SU-DHL-6 (cell line): ENCODE measurements at regions not wholly inside any gene's neighbourhood (a gene's known extent, or its start where the extent isn't known, plus 50 kb on each side); places are given as distances from the start of the nearest gene placed in this dataset.
"Not testable (repeated sequence)": the region's sequence is repeated elsewhere in the genome, so short reads cannot be mapped to it uniquely, and the experiment has no call there.

Source experiments
- H2AFZ ChIP-seq: fragments of 200-600 bp; sonication (generic); 2 replicates; pipeline ENCODE4 v1.6.1; 2014; ENCODE audit warnings: low read depth, mild to moderate bottlenecking, moderate library complexity, mixed read lengths, antibody characterized with exemption, low read length; ENCODE audit not compliant: severe bottlenecking
- H3F3A ChIP-seq: fragments of 200-600 bp; shearing (Covaris generic); 2 replicates; pipeline ENCODE4 v1.6.0; 2016; ENCODE audit warnings: antibody characterized with exemption, mild to moderate bottlenecking; ENCODE audit not compliant: insufficient read depth
- H3K27ac ChIP-seq: fragments of 200-600 bp; sonication (generic); 2 replicates; pipeline ENCODE4 v1.5.1; 2016; ENCODE audit warnings: low read depth, mild to moderate bottlenecking, low read length, moderate library complexity, mixed read lengths
- H3K27me3 ChIP-seq: fragments of 200-600 bp; sonication (generic), shearing (Covaris generic); 2 replicates; pipeline ENCODE4 v1.6.0; 2014; ENCODE audit warnings: mild to moderate bottlenecking, low read length
- H3K36me3 ChIP-seq: fragments of 200-600 bp; sonication (generic); 2 replicates; pipeline ENCODE4 v1.6.1; 2014; ENCODE audit warnings: mild to moderate bottlenecking, low read length, mixed read lengths
- H3K4me2 ChIP-seq: fragments of 300-600, 200-600 bp; shearing (Covaris generic), sonication (generic); 2 replicates; pipeline ENCODE4 v1.6.0; 2014; ENCODE audit warnings: low read length, low read depth, mild to moderate bottlenecking; ENCODE audit not compliant: poor library complexity, severe bottlenecking
- H3K4me3 ChIP-seq: fragments of 200-600 bp; sonication (generic); 2 replicates; pipeline ENCODE4 v1.5.1; 2014; ENCODE audit warnings: antibody characterized with exemption, low read length, mild to moderate bottlenecking, mixed read lengths; ENCODE audit not compliant: insufficient read depth, poor library complexity, severe bottlenecking
- H3K79me2 ChIP-seq: fragments of 200-600 bp; sonication (generic); 2 replicates; pipeline ENCODE4 v1.6.1; 2014; ENCODE audit warnings: mild to moderate bottlenecking, low read length, moderate library complexity; ENCODE audit not compliant: insufficient read depth
- H3K9ac ChIP-seq: fragments of 200-600 bp; sonication (generic); 2 replicates; pipeline ENCODE4 v1.7.0; 2014; ENCODE audit warnings: mild to moderate bottlenecking, low read length
- H3K9me2 ChIP-seq: fragments of 200-600 bp; sonication (generic); replicated peaks from 2 replicates; pipeline ENCODE4 v1.6.1; 2014; ENCODE audit warnings: low read length; ENCODE audit not compliant: insufficient read depth
- H3K9me3 ChIP-seq: fragments of 200-600 bp; sonication (generic); 2 replicates; pipeline ENCODE4 v1.6.1; 2014; ENCODE audit warnings: low read length, mixed read lengths; ENCODE audit not compliant: insufficient read depth
- H4K20me1 ChIP-seq: fragments of 200-600 bp; sonication (generic); 2 replicates; pipeline ENCODE4 v1.6.1; 2014; ENCODE audit warnings: low read depth, mild to moderate bottlenecking, antibody characterized with exemption, low read length, moderate library complexity, mixed read lengths
- CTCF ChIP-seq: fragments of 200-600 bp; sonication (generic); IDR thresholded peaks from one replicate; pipeline ENCODE4 v1.5.1; 2017; ENCODE audit warnings: antibody characterized with exemption, mild to moderate bottlenecking, low read length, moderate library complexity; ENCODE audit not compliant: insufficient read depth, poor library complexity, severe bottlenecking
- EZH2phosphoT487 ChIP-seq: fragments of 200-600 bp; sonication (generic), shearing (Covaris generic); conservative IDR thresholded peaks from 2 replicates; pipeline ENCODE4 v1.6.1; 2018; ENCODE audit warnings: mild to moderate bottlenecking, antibody characterized with exemption, low read length, moderate library complexity, mixed read lengths

- no peaks in the 10 kb centered on the region for H3K79me2 ChIP-seq
- no peaks in the 10 kb centered on the region for H3K9me2 ChIP-seq
- no peak overlapping the region for H3K27ac ChIP-seq
These were observed 154.7 kb downstream of the ACTR3B start for GRCh38 chr7:152914014-152914844.

GRCh38 chr7:152914845-152915102 is 155.2 kb downstream of the ACTR3B start:
- not testable (repeated sequence) for H3K9me2 ChIP-seq, H3K4me3 ChIP-seq, H3K27me3 ChIP-seq

More at GRCh38 chr7:152914014-152914844, 154.7 kb downstream of the ACTR3B start:
- Histone ChIP-seq H2AFZ (no peak overlapping the region), H3K9me3 (no peaks in the 10 kb centered on the region), H3K36me3 (no peaks in the 10 kb centered on the region), H3K4me2 (no peak overlapping the region), H4K20me1 (no peaks in the 10 kb centered on the region), H3F3A (no peaks in the 10 kb centered on the region), H3K27me3 (no peaks in the 10 kb centered on the region), H3K4me3 (no peak overlapping the region), H3K9ac (no peak overlapping the region)
- TF ChIP-seq CTCF (no peak), EZH2phosphoT487 (no peak)

GRCh38 chr7:152922318-152923081 is 162.9 kb downstream of the ACTR3B start:
- no peak overlapping the region for H2AFZ ChIP-seq
- H3K36me3 ChIP-seq, result no peaks in the 10 kb centered on the region
- no peak overlapping the region for H3K9ac ChIP-seq
- no peaks in the 10 kb centered on the region for H3K79me2 ChIP-seq
- H3K4me3 ChIP-seq, result no peak overlapping the region
- no peaks in the 10 kb centered on the region for H3K9me2 ChIP-seq
- no peaks in the 10 kb centered on the region for H3K9me3 ChIP-seq
- TF ChIP-seq EZH2phosphoT487 (no peak), CTCF (no peak)
- no peaks in the 10 kb centered on the region for H3F3A ChIP-seq
- H3K27ac ChIP-seq, result no peak overlapping the region
- no peak overlapping the region for H3K4me2 ChIP-seq
- H4K20me1 ChIP-seq, result no peaks in the 10 kb centered on the region
- peaks cover 3% of the 10 kb centered on the region; the same call in 1 of the 2 replicates for H3K27me3 ChIP-seq

More at GRCh38 chr7:152914845-152915102, 155.2 kb downstream of the ACTR3B start:
- not testable (repeated sequence) for H3K9ac ChIP-seq, H4K20me1 ChIP-seq, H3K9me3 ChIP-seq, H2AFZ ChIP-seq, H3F3A ChIP-seq, H3K4me2 ChIP-seq, H3K27ac ChIP-seq, H3K79me2 ChIP-seq, H3K36me3 ChIP-seq

- Histone ChIP-seq H3F3A (no peaks in the 10 kb centered on the region), H2AFZ (no peak overlapping the region), H3K9me3 (no peaks in the 10 kb centered on the region), H3K27ac (no peak overlapping the region), H3K4me2 (no peak overlapping the region), H3K27me3 (peaks cover 3% of the 10 kb centered on the region; the same call in 1 of the 2 replicates), H3K36me3 (no peaks in the 10 kb centered on the region), H3K79me2 (no peaks in the 10 kb centered on the region), H4K20me1 (no peaks in the 10 kb centered on the region), H3K9me2 (no peaks in the 10 kb centered on the region), H3K9ac (no peak overlapping the region), H3K4me3 (no peak overlapping the region)
- TF ChIP-seq EZH2phosphoT487, result no peak
- no peak for TF ChIP-seq CTCF
These were observed 164.2 kb downstream of the ACTR3B start for GRCh38 chr7:152923711-152924110.
